ENCODE measurements at regions not wholly inside any gene's neighbourhood (a gene's known extent, or its start where the extent isn't known, plus 50 kb on each side); places are given as distances from the start of the nearest gene placed in this dataset.

GRCh38 chr1:82225421-82226185 is 424.9 kb downstream of the ADGRL2 start:
- DNase-seq = no peak

GRCh38 chr1:82223091-82223490 is 422.4 kb downstream of the ADGRL2 start:
- no peak for DNase-seq

- DNase-seq = no peak
Observed at GRCh38 chr1:82221721-82222120, 421.0 kb downstream of the ADGRL2 start.

GRCh38 chr1:82220754-82221153 is 420.0 kb downstream of the ADGRL2 start:
- no peak for DNase-seq

GRCh38 chr1:82219841-82220240 is 419.1 kb downstream of the ADGRL2 start:
- no peak for DNase-seq

GRCh38 chr1:82218846-82219245 is 418.1 kb downstream of the ADGRL2 start:
- no peak for DNase-seq

GRCh38 chr1:82215853-82216175 is 415.1 kb downstream of the ADGRL2 start:
- DNase-seq = no peak

GRCh38 chr1:82215056-82215852 is 414.5 kb downstream of the ADGRL2 start:
- DNase-seq = no peak

GRCh38 chr1:82214606-82215005 is 413.9 kb downstream of the ADGRL2 start:
- DNase-seq = no peak

GRCh38 chr1:82197606-82198005 is 396.9 kb downstream of the ADGRL2 start:
- no peak for DNase-seq

- no peak for DNase-seq
Observed at GRCh38 chr1:82195245-82195644, 394.5 kb downstream of the ADGRL2 start.

- no peak for DNase-seq
Observed at GRCh38 chr1:82185084-82185483, 384.4 kb downstream of the ADGRL2 start.

GRCh38 chr1:82181846-82182245 is 381.1 kb downstream of the ADGRL2 start:
- no peak for DNase-seq

- DNase-seq = no peak
Observed at GRCh38 chr1:82179131-82179530, 378.4 kb downstream of the ADGRL2 start.

- DNase-seq = no peak
Observed at GRCh38 chr1:82177192-82177591, 376.5 kb downstream of the ADGRL2 start.

GRCh38 chr1:82171955-82172354 is 371.2 kb downstream of the ADGRL2 start:
- DNase-seq = no peak

- DNase-seq = no peak
Observed at GRCh38 chr1:82168482-82168881, 367.7 kb downstream of the ADGRL2 start.

GRCh38 chr1:82165304-82165703 is 364.6 kb downstream of the ADGRL2 start:
- DNase-seq = no peak

GRCh38 chr1:82162486-82163420 is 362.0 kb downstream of the ADGRL2 start:
- DNase-seq = no peak

- no peak for DNase-seq
Observed at GRCh38 chr1:82161700-82162141, 361.0 kb downstream of the ADGRL2 start.

GRCh38 chr1:82160903-82161302 is 360.2 kb downstream of the ADGRL2 start:
- no peak for DNase-seq

GRCh38 chr1:82160036-82160435 is 359.3 kb downstream of the ADGRL2 start:
- no peak for DNase-seq

- no peak for DNase-seq
Observed at GRCh38 chr1:82158981-82159380, 358.2 kb downstream of the ADGRL2 start.

Measured in activated CD4-positive, CD25-positive, alpha-beta regulatory T cell treated with anti-CD3 and anti-CD28 coated beads, Interleukin-2, amount 50 U/mL, for 72 hours (primary cell).